GM23338 (cell line): ENCODE measurements at regions not wholly inside any gene's neighbourhood (a gene's known extent, or its start where the extent isn't known, plus 50 kb on each side); places are given as distances from the start of the nearest gene placed in this dataset.
A peak's percentile ranks its signal among the peaks of the same experiment; 100 is the strongest.

Experiments used
- ATAC-seq: fragments of 200-7000 bp; cut with Tn5 transposase; 3 replicates; pipeline ENCODE4 v1.9.1; 2020
- DNase-seq: peaks from one replicate; pipeline ENCODE4 v3.0.0-alpha.2; 2015; ENCODE audit warnings: low spot score
- H2AFZ ChIP-seq: fragments of 200-600 bp; sonication (generic); 2 replicates; pipeline ENCODE4 v1.8.0; 2016; ENCODE audit warnings: antibody characterized with exemption, mild to moderate bottlenecking, moderate library complexity
- H3F3A ChIP-seq: fragments of 200-600 bp; sonication (generic); replicated peaks from 2 replicates; pipeline ENCODE4 v1.8.0; 2017; ENCODE audit warnings: antibody characterized with exemption, mixed run types, low read depth
- H3K27ac ChIP-seq: fragments of 200-600 bp; sonication (generic); 2 replicates; pipeline ENCODE4 v1.6.1; 2016; ENCODE audit warnings: low read depth
- H3K27me3 ChIP-seq: fragments of 200-600 bp; sonication (generic); 2 replicates; pipeline ENCODE4 v1.8.0; 2016; ENCODE audit warnings: mild to moderate bottlenecking, mixed run types, moderate library complexity; ENCODE audit not compliant: insufficient read depth
- H3K36me3 ChIP-seq: fragments of 200-600 bp; sonication (generic); 2 replicates; pipeline ENCODE4 v1.8.0; 2016; ENCODE audit warnings: mild to moderate bottlenecking; ENCODE audit not compliant: insufficient read depth
- H3K4me1 ChIP-seq: fragments of 200-600 bp; sonication (generic); 2 replicates; pipeline ENCODE4 v1.8.0; 2016; ENCODE audit warnings: mild to moderate bottlenecking, moderate library complexity; ENCODE audit not compliant: insufficient read depth
- H3K4me2 ChIP-seq: fragments of 200-600 bp; sonication (generic); 2 replicates; pipeline ENCODE4 v1.7.1; 2017; ENCODE audit warnings: mixed run types
- H3K4me3 ChIP-seq: fragments of 200-600 bp; sonication (generic); 2 replicates; pipeline ENCODE4 v1.6.1; 2016; ENCODE audit warnings: mixed run types
- H3K79me2 ChIP-seq: fragments of 200-600 bp; sonication (generic); replicated peaks from 2 replicates; pipeline ENCODE4 v1.8.0; 2017; ENCODE audit warnings: mild to moderate bottlenecking; ENCODE audit not compliant: insufficient read depth
- H3K9me2 ChIP-seq: fragments of 200-600 bp; sonication (generic); 2 replicates; pipeline ENCODE4 v1.8.0; 2017; ENCODE audit not compliant: insufficient read depth
- H4K20me1 ChIP-seq: fragments of 200-600 bp; sonication (generic); replicated peaks from 2 replicates; pipeline ENCODE4 v1.8.0; 2017; ENCODE audit warnings: mild to moderate bottlenecking; ENCODE audit not compliant: insufficient read depth
- H3K27ac Mint-ChIP-seq: 2 replicates; pipeline ENCODE4 v1.8.0; 2020; ENCODE audit warnings: inconsistent platforms, mild to moderate bottlenecking, moderate library complexity, mixed read lengths
- H3K27me3 Mint-ChIP-seq: 3 replicates; pipeline ENCODE4 v1.8.0; 2022; ENCODE audit warnings: low read depth, mild to moderate bottlenecking, moderate library complexity, mixed read lengths, inconsistent platforms; ENCODE audit not compliant: insufficient read depth, poor library complexity
- H3K36me3 Mint-ChIP-seq: 3 replicates; pipeline ENCODE4 v1.8.0; 2021; ENCODE audit warnings: low read depth, mild to moderate bottlenecking, inconsistent platforms, moderate library complexity, mixed read lengths
- H3K4me1 Mint-ChIP-seq: 3 replicates; pipeline ENCODE4 v1.8.0; 2020; ENCODE audit warnings: mild to moderate bottlenecking, inconsistent platforms, mixed read lengths
- H3K4me3 Mint-ChIP-seq: 3 replicates; pipeline ENCODE4 v1.8.0; 2021; ENCODE audit warnings: moderate library complexity, mild to moderate bottlenecking, inconsistent platforms, mixed read lengths
- H3K9me3 Mint-ChIP-seq: 3 replicates; pipeline ENCODE4 v1.8.0; 2020; ENCODE audit warnings: moderate library complexity, mild to moderate bottlenecking, inconsistent platforms, mixed read lengths
- CREB1 ChIP-seq: fragments of 250-450 bp; sonication (Bioruptor Pico); IDR thresholded peaks from 2 replicates; pipeline ENCODE4 v1.5.0; 2020; ENCODE audit warnings: low read depth, mild to moderate bottlenecking, moderate library complexity
- CTCF ChIP-seq, 2 experiments: fragments of 200-600 bp in 1 of 2; sonication (generic) in 1 of 2; conservative IDR thresholded peaks; 2 replicates each; pipeline versions ENCODE4 v1.5.1 to v1.6.1; 2016 to 2017; ENCODE audit warnings: antibody characterized with exemption in 2 of 2, low read depth in 2 of 2, mild to moderate bottlenecking in 2 of 2, moderate library complexity in 1 of 2
- ETS1 ChIP-seq: IDR thresholded peaks from 2 replicates; pipeline ENCODE4 v1.6.1; 2016; ENCODE audit warnings: antibody characterized with exemption
- EZH2 ChIP-seq: fragments of 200-600 bp; sonication (generic); IDR thresholded peaks from one replicate; pipeline ENCODE4 v1.8.0; 2017; ENCODE audit warnings: antibody characterized with exemption, mild to moderate bottlenecking, low read depth; ENCODE audit not compliant: unreplicated experiment
- EZH2phosphoT487 ChIP-seq: fragments of 200-600 bp; sonication (generic); IDR thresholded peaks from one replicate; pipeline ENCODE4 v1.8.1; 2018; ENCODE audit warnings: antibody characterized with exemption; ENCODE audit not compliant: unreplicated experiment
- JUNB ChIP-seq: IDR thresholded peaks from one replicate; pipeline ENCODE4 v1.6.1; 2016; ENCODE audit warnings: antibody characterized with exemption; ENCODE audit not compliant: unreplicated experiment
- NANOG ChIP-seq: IDR thresholded peaks from 2 replicates; pipeline ENCODE4 v1.6.1; 2016; ENCODE audit warnings: antibody characterized with exemption, borderline replicate concordance
- POLR2AphosphoS5 ChIP-seq: IDR thresholded peaks from 2 replicates; pipeline ENCODE4 v1.6.1; 2016; ENCODE audit warnings: antibody characterized with exemption, low read depth
- REST ChIP-seq: IDR thresholded peaks from one replicate; pipeline ENCODE4 v1.6.1; 2018; ENCODE audit warnings: antibody characterized with exemption; ENCODE audit not compliant: unreplicated experiment
- STAT1 ChIP-seq: IDR thresholded peaks from one replicate; pipeline ENCODE4 v1.6.1; 2016; ENCODE audit warnings: antibody characterized with exemption; ENCODE audit not compliant: unreplicated experiment
- ZNF114 ChIP-seq: fragments of 250-450 bp; sonication (Bioruptor Pico); IDR thresholded peaks from 2 replicates; pipeline ENCODE4 v1.5.0; 2020; ENCODE audit warnings: mild to moderate bottlenecking, moderate library complexity
- ZNF331 ChIP-seq: fragments of 250-450 bp; sonication (Bioruptor Pico); IDR thresholded peaks from 2 replicates; pipeline ENCODE4 v1.5.0; 2020; ENCODE audit warnings: low read depth, mild to moderate bottlenecking, moderate library complexity
- ZNF462 ChIP-seq: fragments of 250-450 bp; sonication (Bioruptor Pico); IDR thresholded peaks from 2 replicates; pipeline ENCODE4 v1.5.0; 2020; ENCODE audit warnings: mild to moderate bottlenecking, moderate library complexity

- no peaks in the 10 kb centered on the region for H3K36me3 Mint-ChIP-seq
- Histone ChIP-seq H3K4me1 (no peaks in the 10 kb centered on the region), H3F3A (no peaks in the 10 kb centered on the region), H3K27ac (no peak overlapping the region), H3K4me3 (no peak overlapping the region), H3K4me2 (no peak overlapping the region), H4K20me1 (no peaks in the 10 kb centered on the region), H2AFZ (0 out of 2 replicates have a peak overlapping the region, but pooled peaks have one; percentile 25), H3K9me2 (no peaks in the 10 kb centered on the region), H3K36me3 (no peaks in the 10 kb centered on the region), H3K79me2 (no peaks in the 10 kb centered on the region), H3K27me3 (no peaks in the 10 kb centered on the region)
- H3K4me3 Mint-ChIP-seq: no peak overlapping the region
- H3K9me3 Mint-ChIP-seq: no peaks in the 10 kb centered on the region
- H3K4me1 Mint-ChIP-seq: no peaks in the 10 kb centered on the region
- TF ChIP-seq ZNF331 (CRISPR knock-in tag) (no peak), NANOG (no peak), CTCF (conservative IDR thresholded peaks at IDR 0.05; ENCODE audit: low read depth in 2 of 2) (no peak), STAT1 (no peak), EZH2 (no peak), EZH2phosphoT487 (no peak), JUNB (no peak), ETS1 (no peak), REST (no peak), ZNF114 (CRISPR knock-in tag) (no peak), ZNF462 (no peak), CREB1 (no peak), POLR2AphosphoS5 (no peak)
- H3K27me3 Mint-ChIP-seq: no peaks in the 10 kb centered on the region
- DNase-seq (no peak), ATAC-seq (no peak)
- H3K27ac Mint-ChIP-seq: no peak overlapping the region
These were observed 56.6 kb upstream of the TNIP3 start for GRCh38 chr4:121220698-121221097.
